ENCODE measurements at regions not wholly inside any gene's neighbourhood (a gene's known extent, or its start where the extent isn't known, plus 50 kb on each side); places are given as distances from the start of the nearest gene placed in this dataset.
"Not testable (repeated sequence)": the region's sequence is repeated elsewhere in the genome, so short reads cannot be mapped to it uniquely, and the experiment has no call there.

DNA sequence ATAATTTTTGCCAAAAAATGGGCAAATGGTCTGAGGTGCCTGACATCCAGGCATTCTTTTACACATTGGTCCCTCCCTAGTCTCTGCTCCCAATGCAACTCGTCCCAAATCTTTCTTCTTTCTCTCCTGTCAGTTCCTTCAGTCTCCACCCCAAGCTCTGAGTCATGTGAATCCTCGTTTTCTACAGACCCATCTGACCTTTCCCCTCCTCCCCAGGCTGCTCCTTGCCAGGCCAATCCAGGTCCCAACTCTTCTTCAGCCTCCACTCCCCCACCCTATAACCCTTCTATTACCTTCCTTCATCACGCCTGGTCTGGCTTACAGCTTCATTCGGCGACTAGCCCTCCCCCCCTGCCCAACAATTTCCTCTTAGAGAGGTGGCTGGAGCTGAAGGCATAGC, 55.3 kb downstream of the BBS10 start:
- DNase-seq (ENCODE audit: low read depth in 1 of 2, low spot score in 1 of 2): not testable (repeated sequence)

DNA sequence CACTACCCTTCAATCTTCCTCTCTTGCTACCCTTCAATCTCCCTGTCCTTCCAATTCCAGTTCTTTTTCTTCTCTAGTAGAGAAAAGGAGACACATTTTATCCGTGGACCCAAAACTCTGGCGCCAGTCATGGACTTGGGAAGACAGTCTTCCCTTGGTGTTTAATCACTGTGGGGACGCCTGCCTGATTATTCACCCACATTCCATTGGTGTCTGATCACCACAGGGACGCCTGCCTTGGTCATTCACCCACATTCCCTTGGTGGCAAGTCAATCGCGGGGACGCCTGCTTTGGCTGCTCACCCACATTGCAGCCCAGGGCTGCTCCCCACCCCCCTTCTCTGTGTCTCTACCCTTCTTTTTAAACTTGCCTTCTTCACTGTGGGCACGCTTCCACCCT, 55.9 kb downstream of the BBS10 start:
- DNase-seq (ENCODE audit: low read depth in 1 of 2, low spot score in 1 of 2): not testable (repeated sequence)

- no peak for DNase-seq (ENCODE audit: low read depth in 1 of 2, low spot score in 1 of 2)
These were observed 57.0 kb downstream of the BBS10 start for GRCh38 chr12:76290963-76291859.

- DNase-seq (ENCODE audit: low read depth in 1 of 2, low spot score in 1 of 2): no peak
These were observed 60.0 kb downstream of the BBS10 start for GRCh38 chr12:76288218-76288617.

DNA sequence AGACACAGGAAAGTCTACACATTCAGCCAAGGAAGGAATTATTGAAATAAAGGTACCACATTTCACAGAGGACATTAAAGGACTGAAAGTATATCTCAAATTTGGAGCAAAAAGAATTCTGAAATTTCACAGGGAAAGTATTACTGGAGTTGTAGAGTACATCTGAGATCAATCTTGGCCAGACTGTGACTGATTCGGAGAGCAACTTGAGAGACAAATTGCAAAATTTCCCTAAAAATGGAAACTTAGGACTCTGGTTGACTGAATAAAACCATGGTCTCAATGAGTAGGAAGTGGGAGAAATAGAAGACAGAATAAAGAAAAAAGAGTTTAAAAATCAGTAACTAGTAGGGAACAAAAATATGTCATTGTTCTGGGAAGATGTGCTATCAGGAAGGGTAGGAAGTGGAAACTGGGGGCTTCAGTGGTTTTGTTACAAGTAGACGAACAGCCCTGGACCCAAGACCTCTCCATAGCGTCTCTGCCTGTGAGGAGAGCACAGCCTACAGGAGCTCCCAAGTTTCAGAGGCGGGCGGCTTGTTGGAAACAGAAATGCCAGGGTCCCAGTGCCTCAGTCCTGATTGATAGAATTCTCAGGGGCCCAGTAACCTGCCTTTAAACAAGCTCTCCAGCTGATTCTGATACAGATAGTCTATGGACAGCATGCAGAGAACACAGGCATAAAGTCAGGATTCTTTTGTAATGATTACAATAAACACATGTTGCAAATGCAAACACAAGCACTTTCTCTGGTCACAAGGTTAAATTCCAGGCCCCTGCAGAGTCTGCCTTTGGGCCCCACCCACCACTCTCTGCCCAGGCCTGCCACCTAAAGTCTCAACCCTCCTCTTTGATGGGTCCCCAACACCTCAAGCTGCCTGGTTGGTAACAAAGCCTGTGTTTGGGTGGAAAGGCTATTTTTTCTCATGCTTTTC, 63.1 kb downstream of the BBS10 start:
- DNase-seq (ENCODE audit: low read depth in 1 of 2, low spot score in 1 of 2): no peak

GRCh38 chr12:76282744-76283143, 65.5 kb downstream of the BBS10 start:
- no peak for DNase-seq (ENCODE audit: low read depth in 1 of 2, low spot score in 1 of 2)

GRCh38 chr12:76277480-76277879, 70.7 kb downstream of the BBS10 start:
- DNase-seq (ENCODE audit: low read depth in 1 of 2, low spot score in 1 of 2): no peak

- DNase-seq (ENCODE audit: low read depth in 1 of 2, low spot score in 1 of 2): no peak
These were observed 71.6 kb downstream of the BBS10 start for GRCh38 chr12:76276499-76277151.

- DNase-seq (ENCODE audit: low read depth in 1 of 2, low spot score in 1 of 2): no peak
These were observed 72.6 kb downstream of the BBS10 start for GRCh38 chr12:76275511-76276093.

DNA sequence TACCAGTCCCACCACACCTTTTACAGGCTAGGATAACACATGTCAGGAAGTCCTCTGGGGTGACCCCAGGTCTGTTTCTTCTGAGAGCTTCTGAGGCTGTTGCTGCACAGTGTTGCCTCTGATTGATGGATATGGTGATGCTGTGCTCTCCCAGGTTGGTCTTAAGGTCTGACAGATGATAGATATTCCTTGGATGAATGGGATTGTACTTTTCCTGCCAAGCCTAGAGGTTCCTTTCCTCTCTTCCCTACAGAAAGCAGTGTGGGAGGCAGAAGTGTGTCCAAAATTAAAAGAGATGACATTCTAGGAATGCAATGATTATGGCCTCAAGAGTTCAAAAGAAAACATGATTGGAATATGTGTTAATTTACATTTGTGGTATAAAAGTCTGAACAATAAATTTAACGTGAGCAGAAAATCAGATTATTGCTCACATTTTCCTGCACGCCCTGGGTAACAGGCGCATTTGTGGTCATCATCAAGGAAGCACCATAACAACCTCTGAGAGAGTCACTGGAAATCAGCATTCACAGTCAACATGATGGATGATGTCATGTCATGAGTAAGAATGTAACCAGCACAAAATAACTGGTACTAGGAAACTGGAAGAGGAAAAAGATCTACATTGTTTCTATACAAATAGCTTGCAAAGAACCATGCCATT, 73.7 kb downstream of the BBS10 start:
- DNase-seq (ENCODE audit: low read depth in 1 of 2, low spot score in 1 of 2): no peak

DNA sequence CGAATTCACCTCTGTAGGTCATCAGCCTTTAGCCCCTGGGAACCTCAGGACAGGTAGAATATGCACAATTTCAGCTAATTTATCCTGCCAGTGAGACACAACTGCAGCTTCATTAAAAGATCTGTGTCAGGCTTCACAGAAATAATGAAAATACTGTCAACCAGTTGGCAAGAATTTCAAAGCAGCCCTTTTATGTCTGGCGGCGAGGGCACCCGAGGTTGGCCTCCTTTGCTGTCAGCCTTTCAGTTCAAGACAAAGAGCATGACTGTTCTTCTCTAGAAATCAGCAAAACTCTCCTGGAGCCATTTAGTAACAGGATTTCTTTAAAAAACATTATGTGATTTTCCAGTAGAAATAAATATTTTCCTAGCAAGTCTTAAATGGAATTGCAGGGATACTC, 75.9 kb downstream of the BBS10 start:
- DNase-seq (ENCODE audit: low read depth in 1 of 2, low spot score in 1 of 2): no peak

DNA sequence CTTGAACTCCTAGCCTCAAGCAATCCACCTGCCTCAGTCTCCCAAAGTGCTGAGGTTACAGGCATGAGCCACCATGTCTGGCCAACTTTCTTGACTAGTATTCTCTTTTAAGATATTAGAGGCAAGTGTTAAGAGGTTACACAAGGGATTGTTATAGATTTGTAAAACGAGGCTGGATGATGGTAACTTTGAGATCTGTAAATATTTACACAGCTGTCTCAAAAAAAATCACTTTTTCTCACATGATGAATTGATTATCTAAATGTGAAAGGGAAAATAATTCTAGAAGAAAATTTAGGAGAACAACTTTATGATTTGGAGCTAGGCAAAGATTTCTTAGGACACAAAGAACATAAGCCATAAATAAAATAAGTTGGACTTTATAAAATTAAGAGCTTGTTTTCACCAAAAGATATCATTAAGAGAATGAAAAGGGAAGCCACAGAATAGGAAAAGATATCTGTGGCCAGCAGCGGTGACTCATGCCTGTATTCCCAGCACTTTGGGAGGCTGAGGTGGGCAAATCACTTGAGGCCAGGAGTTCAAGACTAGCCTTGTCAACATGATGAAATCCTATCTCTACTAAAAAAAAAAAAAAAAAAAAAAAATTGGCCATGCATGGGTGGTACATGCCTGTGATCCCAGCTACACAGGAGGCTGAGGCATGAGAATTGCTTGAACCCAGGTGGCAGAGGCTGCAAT, 77.4 kb downstream of the BBS10 start:
- DNase-seq (ENCODE audit: low read depth in 1 of 2, low spot score in 1 of 2): no peak

DNA sequence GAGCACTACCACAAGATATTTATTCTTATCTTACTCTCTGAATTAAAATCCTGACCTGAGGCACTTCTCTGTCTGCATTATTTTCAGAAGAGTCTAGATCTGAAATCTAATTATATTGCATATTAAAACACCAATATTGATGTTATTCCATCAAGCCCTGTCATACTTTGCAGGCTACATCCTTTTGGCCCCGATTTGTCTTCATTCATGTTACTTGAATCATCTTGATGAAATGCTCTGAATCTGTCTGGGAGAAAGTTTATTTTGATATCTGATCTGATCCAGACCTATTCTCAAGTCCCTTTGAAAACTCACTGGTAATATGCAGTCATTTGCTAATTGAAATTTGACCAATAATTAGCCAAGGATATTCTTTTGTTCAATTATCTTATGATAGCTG, 79.9 kb downstream of the BBS10 start:
- DNase-seq (ENCODE audit: low read depth in 1 of 2, low spot score in 1 of 2): no peak

DNA sequence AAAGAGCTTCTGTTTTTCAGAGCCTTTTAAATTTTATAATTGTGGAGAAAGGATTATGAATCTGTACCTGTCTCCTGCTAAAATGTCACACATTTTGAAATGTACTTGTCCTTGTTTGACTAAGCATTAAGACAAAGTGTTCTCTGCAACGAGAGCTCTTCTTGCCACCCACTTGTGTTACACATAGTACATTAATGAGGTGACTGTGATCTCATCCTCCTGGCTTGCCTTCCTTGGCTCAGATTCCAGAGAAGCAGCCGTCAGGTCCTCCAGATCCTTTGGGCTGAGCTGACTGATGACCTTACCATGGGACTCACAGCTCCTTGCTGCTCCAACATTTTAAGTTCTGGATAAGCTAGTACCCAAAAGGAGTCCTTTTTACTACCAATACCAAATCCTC, 81.4 kb downstream of the BBS10 start:
- DNase-seq (ENCODE audit: low read depth in 1 of 2, low spot score in 1 of 2): no peak

DNA sequence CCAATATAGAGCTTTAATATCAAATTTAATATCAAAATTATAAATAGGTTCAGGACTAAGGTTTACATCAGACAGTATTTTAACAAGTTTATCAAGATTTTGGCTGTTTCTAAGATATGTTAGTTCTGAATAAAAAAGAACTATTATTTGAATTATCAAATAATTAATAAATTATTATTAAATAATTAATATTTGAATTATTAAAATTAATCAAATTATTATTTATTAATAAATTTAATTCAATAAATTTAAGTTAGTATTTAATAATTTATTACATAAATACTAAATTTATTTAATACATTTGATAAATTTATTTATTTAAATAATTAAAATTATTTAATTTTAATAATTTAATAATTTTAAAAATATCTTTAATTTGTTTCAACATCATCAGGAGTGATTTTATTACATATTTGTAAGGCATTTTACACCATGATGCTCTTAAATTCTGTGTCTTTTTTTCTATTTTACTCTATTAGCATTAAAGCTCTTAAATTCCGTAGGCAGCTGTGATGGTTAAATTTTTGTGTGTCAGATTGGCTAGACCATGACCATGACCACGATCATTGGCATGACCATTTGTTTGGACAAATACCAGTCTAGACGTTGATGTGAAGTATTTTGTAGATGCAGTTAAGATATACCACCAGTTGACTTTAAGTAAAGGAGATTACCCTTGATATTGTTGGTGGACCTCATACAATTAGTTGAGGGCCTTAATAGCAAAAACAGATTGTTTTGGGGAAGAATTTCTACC, 82.6 kb downstream of the BBS10 start:
- no peak for DNase-seq (ENCODE audit: low read depth in 1 of 2, low spot score in 1 of 2)

DNA sequence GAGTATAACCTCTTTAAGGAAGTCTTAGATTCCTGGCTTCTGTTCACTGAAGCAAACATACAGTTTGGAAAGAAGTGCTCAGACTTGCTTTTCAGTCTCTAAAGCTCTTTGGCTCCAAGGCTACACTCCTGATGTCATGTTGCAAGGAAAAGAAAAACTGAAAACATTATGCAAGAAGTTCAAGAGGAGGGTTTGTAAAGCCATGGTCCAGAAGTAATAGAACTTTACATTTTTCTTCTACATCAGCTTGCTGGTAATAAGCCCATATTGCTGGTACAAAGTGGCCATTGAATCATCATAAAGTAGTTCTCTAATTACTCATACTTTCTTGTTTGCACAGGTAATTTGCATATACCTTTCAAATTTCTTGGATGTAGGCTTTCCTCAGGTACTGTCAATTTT, 83.6 kb downstream of the BBS10 start:
- no peak for DNase-seq (ENCODE audit: low read depth in 1 of 2, low spot score in 1 of 2)

DNA sequence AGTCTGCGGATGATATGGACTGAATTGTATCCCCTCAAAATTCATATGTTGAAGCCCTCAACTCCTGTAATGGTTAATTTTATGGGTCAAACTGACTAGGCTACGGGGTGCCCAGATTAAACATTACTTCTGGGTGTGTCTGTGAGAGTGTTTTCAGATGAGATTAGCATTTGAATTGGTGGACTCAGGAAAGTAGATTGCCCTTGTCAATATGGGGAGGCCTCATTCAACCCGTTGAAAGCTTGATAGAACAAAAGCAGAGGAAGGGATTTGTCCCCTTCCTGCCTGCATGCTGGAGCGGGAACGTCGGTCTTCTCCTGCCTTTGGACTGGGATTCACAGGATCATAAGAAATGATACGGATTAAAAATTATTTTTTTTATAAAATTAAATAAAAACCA, 84.5 kb downstream of the BBS10 start:
- DNase-seq (ENCODE audit: low read depth in 1 of 2, low spot score in 1 of 2): no peak

- no peak for DNase-seq (ENCODE audit: low read depth in 1 of 2, low spot score in 1 of 2)
These were observed 87.8 kb downstream of the BBS10 start for GRCh38 chr12:76260390-76260748.

- DNase-seq (ENCODE audit: low read depth in 1 of 2, low spot score in 1 of 2): no peak
These were observed 88.4 kb downstream of the BBS10 start for GRCh38 chr12:76259660-76260389.

Data from activated T-helper 1 cell treated with anti-CD3 and anti-CD28 coated beads, Interleukin-2, amount 50 U/mL, for 16 hours (primary cell).